K562 (cell line): ENCODE measurements at regions not wholly inside any gene's neighbourhood (a gene's known extent, or its start where the extent isn't known, plus 50 kb on each side); places are given as distances from the start of the nearest gene placed in this dataset.

Source experiments
- ATAC-seq: fragments of 200-7000 bp; cut with Tn5 transposase; 3 replicates; pipeline ENCODE4 v1.9.1; 2020; ENCODE audit warnings: moderate library complexity
- BruUV-seq: library from RNA; stranded (reverse); fragments of 400-500 nt; replicated peaks from 2 replicates; lab custom pipeline; 2021; lab: Mats Ljungman, UMichigan
- CTCF ChIA-PET: fragments of 300-600 bp; formaldehyde crosslinking; extraction: SDS; loops from one replicate; lab custom pipeline; 2021; ENCODE audit warnings: low intra/inter-chr PET ratio; lab: Yijun Ruan, JAX
- POLR2A ChIA-PET: fragments of 300-600, 350-650 bp; sonication (Branson Sonifier 250); formaldehyde crosslinking; extraction: SDS; loops from one replicate; lab custom pipeline; 2021; ENCODE audit warnings: antibody characterized with exemption, inconsistent platforms; lab: Yijun Ruan, JAX
- DNase-seq, 4 experiments: peaks; one replicate each; pipeline versions ENCODE4 v3.0.0 to v3.0.0-alpha.2; 2011 to 2018; ENCODE audit warnings: low spot score in 3 of 4, mixed read lengths in 3 of 4; ENCODE audit errors: extremely low read depth in 1 of 4
- FAIRE-seq: peaks from 2 replicates; lab custom pipeline; 2011; peaks lifted over from hg19 to GRCh38; lab: Jason Lieb, UNC
- H2AFZ ChIP-seq: 2 replicates; pipeline ENCODE4 v1.6.0; 2011; ENCODE audit warnings: low read depth, low read length, control low read depth, inconsistent platforms
- H3K27ac ChIP-seq: fragments of 200-600 bp; 3 replicates; pipeline ENCODE4 v1.8.0; 2011; ENCODE audit warnings: low read depth, mild to moderate bottlenecking, control low read depth, inconsistent platforms, low read length, moderate library complexity, mixed read lengths; ENCODE audit errors: extremely low read depth
- H3K27me3 ChIP-seq, 2 experiments: fragments of 300-600 bp in 1 of 2; 2 replicates in 1 of 2; 3 replicates in 1 of 2; pipeline versions ENCODE4 v1.6.0 to v1.8.0; 2011; ENCODE audit warnings: inconsistent platforms in 2 of 2, low read length in 2 of 2, mild to moderate bottlenecking in 1 of 2, mixed read lengths in 1 of 2, moderate library complexity in 1 of 2; ENCODE audit not compliant: control insufficient read depth in 2 of 2, insufficient read depth in 2 of 2
- H3K36me3 ChIP-seq: fragments of 300-600 bp; 3 replicates; pipeline ENCODE4 v1.8.0; 2011; ENCODE audit warnings: mild to moderate bottlenecking, low read length, inconsistent platforms; ENCODE audit not compliant: control insufficient read depth, insufficient read depth
- H3K4me1 ChIP-seq, 2 experiments: fragments of 200-600 bp in 1 of 2; replicated peaks in 1 of 2; 2 replicates in 1 of 2; 3 replicates in 1 of 2; pipeline versions ENCODE4 v1.5.1 to v1.8.0; 2011; ENCODE audit warnings: inconsistent platforms in 2 of 2, low read length in 2 of 2, mild to moderate bottlenecking in 1 of 2, mixed read lengths in 1 of 2, moderate library complexity in 1 of 2; ENCODE audit not compliant: control insufficient read depth in 2 of 2, insufficient read depth in 2 of 2
- H3K4me2 ChIP-seq: 2 replicates; pipeline ENCODE4 v1.6.1; 2011; ENCODE audit warnings: low read length, control low read depth, inconsistent platforms, mixed read lengths; ENCODE audit not compliant: insufficient read depth
- H3K4me3 ChIP-seq: fragments of 200-600 bp; sonication (generic), shearing (Covaris generic); 2 replicates; pipeline ENCODE4 v1.5.1; 2016; ENCODE audit warnings: control low read depth, inconsistent platforms
- H3K79me2 ChIP-seq: fragments of 200-600 bp; 3 replicates; pipeline ENCODE4 v1.8.0; 2011; ENCODE audit warnings: low read length, inconsistent platforms; ENCODE audit not compliant: control insufficient read depth, insufficient read depth
- H3K9ac ChIP-seq, 2 experiments: 2 replicates each; pipeline versions ENCODE4 v1.6.0 to v1.6.1; 2011; ENCODE audit warnings: low read depth in 2 of 2, low read length in 2 of 2, control low read depth in 1 of 2, inconsistent platforms in 1 of 2, mild to moderate bottlenecking in 1 of 2, mixed read lengths in 1 of 2; ENCODE audit not compliant: insufficient read depth in 1 of 2
- H3K9me1 ChIP-seq: one replicate; pipeline ENCODE4 v1.6.0; 2011; ENCODE audit warnings: inconsistent platforms, mild to moderate bottlenecking, low read length, moderate library complexity; ENCODE audit not compliant: control insufficient read depth, insufficient read depth
- H3K9me3 ChIP-seq: replicated peaks from 2 replicates; pipeline ENCODE4 v1.5.1; 2011; ENCODE audit warnings: low read depth, low read length, inconsistent platforms; ENCODE audit not compliant: control insufficient read depth, insufficient read depth
- H4K20me1 ChIP-seq: replicated peaks from 2 replicates; pipeline ENCODE4 v1.6.1; 2011; ENCODE audit warnings: low read length, inconsistent platforms, mixed read lengths; ENCODE audit not compliant: control insufficient read depth, insufficient read depth
- ARID1B ChIP-seq: fragments of 450-650 bp; IDR thresholded peaks from 2 replicates; pipeline ENCODE4 v1.6.1; 2016; ENCODE audit warnings: antibody characterized with exemption, mild to moderate bottlenecking, inconsistent platforms
- BACH1 ChIP-seq: fragments of 200-800 bp; sonication (Bioruptor generic); IDR thresholded peaks from 2 replicates; pipeline ENCODE4 v1.6.1; 2016; ENCODE audit warnings: missing genetic modification characterization, missing compliant biosample characterization
- BCOR ChIP-seq: fragments of 450-650 bp; IDR thresholded peaks from 2 replicates; pipeline ENCODE4 v1.6.1; 2016
- CBFA2T2 ChIP-seq: fragments of 450-650 bp; conservative IDR thresholded peaks from 2 replicates; pipeline ENCODE4 v1.6.1; 2017; ENCODE audit warnings: mild to moderate bottlenecking
- CBFA2T3 ChIP-seq: fragments of 450-650 bp; IDR thresholded peaks from 2 replicates; pipeline ENCODE4 v1.6.1; 2017
- COPS2 ChIP-seq: fragments of 450-650 bp; conservative IDR thresholded peaks from 2 replicates; pipeline ENCODE4 v1.6.1; 2016; ENCODE audit warnings: mild to moderate bottlenecking, moderate library complexity
- CSDE1 ChIP-seq, 2 experiments: fragments of 450-650 bp; IDR thresholded peaks; 2 replicates each; pipeline ENCODE4 v1.6.1; 2016; ENCODE audit warnings: mild to moderate bottlenecking in 1 of 2
- ETV5 ChIP-seq: sonication (generic); formaldehyde crosslinking; IDR thresholded peaks from 2 replicates; pipeline ENCODE4 v1.4.0; 2020; ENCODE audit warnings: low read depth, mild to moderate bottlenecking, missing genetic modification reagents
- FOSL1 ChIP-seq: fragments of 200-800 bp; sonication (Bioruptor generic); conservative IDR thresholded peaks from 2 replicates; pipeline ENCODE4 v1.6.1; 2016; ENCODE audit warnings: missing genetic modification characterization, missing compliant biosample characterization
- HDAC6 ChIP-seq: IDR thresholded peaks from 2 replicates; pipeline ENCODE4 v1.6.1; 2012; ENCODE audit warnings: low read depth, mild to moderate bottlenecking, control low read depth, inconsistent platforms, low read length, moderate library complexity
- PYGO2 ChIP-seq: fragments of 450-650 bp; IDR thresholded peaks from 2 replicates; pipeline ENCODE4 v1.6.1; 2016; ENCODE audit warnings: mild to moderate bottlenecking, missing genetic modification characterization, moderate library complexity, missing compliant biosample characterization
- RNF2 ChIP-seq: sonication (generic); IDR thresholded peaks from 2 replicates; pipeline ENCODE4 v1.6.1; 2016
- SMARCB1 ChIP-seq: IDR thresholded peaks from 2 replicates; pipeline ENCODE4 v1.6.1; 2011; ENCODE audit warnings: improper control_type of control experiment, low read depth; ENCODE audit not compliant: insufficient read length
- SOX6 ChIP-seq: fragments of 450-650 bp; IDR thresholded peaks from 2 replicates; pipeline ENCODE4 v1.6.1; 2014; ENCODE audit warnings: mild to moderate bottlenecking
- TCF3 ChIP-seq: sonication (generic); formaldehyde crosslinking; IDR thresholded peaks from 2 replicates; pipeline ENCODE4 v1.4.0; 2020; ENCODE audit warnings: mild to moderate bottlenecking, missing genetic modification reagents
- THRAP3 ChIP-seq: fragments of 450-650 bp; IDR thresholded peaks from 2 replicates; pipeline ENCODE4 v1.6.1; 2016; ENCODE audit warnings: mild to moderate bottlenecking, inconsistent platforms, borderline replicate concordance
- ZFP36 ChIP-seq: fragments of 150-350 bp; IDR thresholded peaks from 2 replicates; pipeline ENCODE4 v1.6.1; 2018; ENCODE audit warnings: low read length, low read depth; ENCODE audit not compliant: partially characterized antibody
- ZNF217 ChIP-seq: sonication (generic); formaldehyde crosslinking; IDR thresholded peaks from 2 replicates; pipeline ENCODE4 v1.8.0; 2022; ENCODE audit warnings: mild to moderate bottlenecking, missing genetic modification reagents
- ZNF232 ChIP-seq: sonication (generic); formaldehyde crosslinking; IDR thresholded peaks from 2 replicates; pipeline ENCODE4 v1.8.0; 2022; ENCODE audit warnings: mild to moderate bottlenecking, missing genetic modification reagents
- ZNF586 ChIP-seq: fragments of 450-650 bp; formaldehyde crosslinking; conservative IDR thresholded peaks from 2 replicates; pipeline ENCODE4 v1.4.0; 2020; ENCODE audit warnings: mild to moderate bottlenecking, moderate library complexity
- ZNF668 ChIP-seq: fragments of 250-450 bp; sonication (Bioruptor Pico); IDR thresholded peaks from 2 replicates; pipeline ENCODE4 v1.8.0; 2022; ENCODE audit warnings: mild to moderate bottlenecking, inconsistent platforms
- WGBS: fragments of 100-300 bp; shearing (Covaris generic); methylation state at CpG from one replicate; pipeline ENCODE4 v1.1.6; 2016; ENCODE audit warnings: low coverage, mixed read lengths; ENCODE audit not compliant: insufficient coverage; ENCODE audit errors: missing lambda C conversion rate; 5-methylcytosine and 5-hydroxymethylcytosine counted together
- in situ Hi-C: fragments of 300-500 bp; cut with MboI; formaldehyde crosslinking; loops from 4 replicates; pipeline ENCODE4 v1.15.0; 2018; ENCODE audit warnings: inconsistent platforms, mixed read lengths
- intact Hi-C: fragments of 100-400 bp; cut with micrococcal nuclease; formaldehyde crosslinking; loops from 2 replicates; pipeline ENCODE4 v1.14.2; 2022
- TF ChIP-seq, protein P1 (sequence below): fragments of 450-650 bp; formaldehyde crosslinking; IDR thresholded peaks from 2 replicates; pipeline ENCODE4 v1.4.0; 2020; ENCODE audit warnings: mild to moderate bottlenecking, moderate library complexity

DNA sequence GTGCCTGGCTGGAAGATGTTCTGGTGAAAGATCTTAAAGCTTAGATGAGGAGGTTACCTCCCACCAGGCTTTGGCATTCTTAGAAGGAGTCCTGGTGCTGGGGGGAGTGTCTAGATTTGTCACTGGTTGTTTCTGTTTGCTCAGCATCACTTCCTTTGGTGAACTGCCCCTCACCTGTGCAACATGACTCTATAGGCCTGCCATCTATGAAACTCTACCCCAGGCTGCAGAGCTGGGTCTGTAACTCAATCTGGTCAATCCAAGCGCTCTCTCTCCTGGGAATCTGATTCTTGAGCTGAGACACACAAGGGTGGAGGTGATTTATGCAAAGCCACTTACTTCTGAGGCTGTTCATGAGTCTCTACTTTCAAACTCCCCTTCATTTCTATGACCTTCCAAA lies 399.4 kb downstream of the NPIPA7 start (continued):
- TF ChIP-seq FOSL1 (tag) = no peak

DNA sequence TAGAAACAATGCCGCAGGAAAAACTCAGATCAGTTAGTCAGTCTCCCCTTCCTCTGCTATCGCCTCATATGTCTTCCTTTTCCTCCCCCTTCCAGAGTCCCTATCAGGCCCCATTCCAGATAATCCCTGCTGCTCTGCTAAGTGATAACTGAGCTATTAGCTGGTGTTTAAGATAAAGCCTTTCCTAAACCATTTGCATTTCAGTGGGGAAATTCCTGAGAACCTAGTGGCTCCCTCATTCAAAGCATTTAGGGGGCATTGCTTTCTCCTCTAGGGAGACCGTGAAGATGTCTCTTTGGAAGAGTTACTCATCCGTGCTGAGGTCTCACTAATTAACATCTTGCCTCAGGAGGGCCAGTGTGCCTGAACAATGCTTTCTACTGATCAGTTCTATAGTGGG lies 401.6 kb downstream of the NPIPA7 start:
- BruUV-seq = no TSS peak
- in situ Hi-C loops = no loop called here

More for the DNA sequence above, 401.6 kb downstream of the NPIPA7 start:
- no peak overlapping the region for H3K4me3 ChIP-seq
- no peak for TF ChIP-seq THRAP3
- no peak for TF ChIP-seq COPS2
- TF ChIP-seq BACH1 (tag) = no peak
- TF ChIP-seq RNF2 = no peak
- TF ChIP-seq BCOR = no peak
- 0 out of 2 replicates have a peak, but pooled peaks have one; percentile 17 for TF ChIP-seq SOX6
- TF ChIP-seq SMARCB1 = no peak
- TF ChIP-seq, protein P1, sequence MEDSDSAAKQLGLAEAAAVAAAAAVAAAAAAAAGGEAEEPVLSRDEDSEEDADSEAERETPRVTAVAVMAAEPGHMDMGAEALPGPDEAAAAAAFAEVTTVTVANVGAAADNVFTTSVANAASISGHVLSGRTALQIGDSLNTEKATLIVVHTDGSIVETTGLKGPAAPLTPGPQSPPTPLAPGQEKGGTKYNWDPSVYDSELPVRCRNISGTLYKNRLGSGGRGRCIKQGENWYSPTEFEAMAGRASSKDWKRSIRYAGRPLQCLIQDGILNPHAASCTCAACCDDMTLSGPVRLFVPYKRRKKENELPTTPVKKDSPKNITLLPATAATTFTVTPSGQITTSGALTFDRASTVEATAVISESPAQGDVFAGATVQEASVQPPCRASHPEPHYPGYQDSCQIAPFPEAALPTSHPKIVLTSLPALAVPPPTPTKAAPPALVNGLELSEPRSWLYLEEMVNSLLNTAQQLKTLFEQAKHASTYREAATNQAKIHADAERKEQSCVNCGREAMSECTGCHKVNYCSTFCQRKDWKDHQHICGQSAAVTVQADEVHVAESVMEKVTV = no peak
- TF ChIP-seq TCF3 = peak; percentile 37
- peak; percentile 46 for TF ChIP-seq CBFA2T2
- no peak for TF ChIP-seq ETV5 (CRISPR knock-in tag)
- no peak for TF ChIP-seq HDAC6
- no peak for TF ChIP-seq ZNF232 (CRISPR knock-in tag)
- TF ChIP-seq CBFA2T3 = peak; percentile 67
- no peak for TF ChIP-seq ZNF668 (CRISPR knock-in tag)
- no peak for TF ChIP-seq CSDE1 (IDR thresholded peaks at IDR 0.05)
- TF ChIP-seq ARID1B = peak; percentile 59
- TF ChIP-seq ZNF586 (CRISPR knock-in tag) = no peak
- TF ChIP-seq ZFP36 = no peak
- TF ChIP-seq PYGO2 (tag) = no peak
- no peak for TF ChIP-seq ZNF217 (CRISPR knock-in tag)
- TF ChIP-seq, all 486 proteins: peak for 5
- no peak overlapping the region for H3K27ac ChIP-seq
- H3K9me3 ChIP-seq = no peaks in the 10 kb centered on the region
- no peaks in the 10 kb centered on the region for H4K20me1 ChIP-seq
- WGBS = 33% methylated on average over 4 of the region's 4 CpGs
- no peak; the same call in 2 of the 3 replicates for ATAC-seq
- no peaks in the 10 kb centered on the region for H3K79me2 ChIP-seq
- H2AFZ ChIP-seq = no peak overlapping the region
- CTCF ChIA-PET = no interaction called here
- peak in 3 of 4 experiments; percentile 17 to 23 (median 23) for DNase-seq
- intact Hi-C loops = no loop called here
- H3K9ac ChIP-seq = no peak overlapping the region
- H3K4me2 ChIP-seq = no peak overlapping the region; the same call in 1 of the 2 replicates
- peaks cover 4 to 9% of the 10 kb centered on the region in 2 experiments; a peak in 3 of 5 replicates for H3K4me1 ChIP-seq
- no peaks in the 10 kb centered on the region for H3K9me1 ChIP-seq
- no peaks in the 10 kb centered on the region for H3K27me3 ChIP-seq
- no peak for FAIRE-seq
- peaks cover 16% of the 10 kb centered on the region; the same call in 1 of the 3 replicates for H3K36me3 ChIP-seq
- POLR2A ChIA-PET = interaction anchor here (1.8 kb wide), 1 partner anchor 15 kb away, joined by 3 read pairs; no protein-coding TSS in a partner anchor
